Neural cell (in vitro differentiated cells): ENCODE measurements at regions not wholly inside any gene's neighbourhood (a gene's known extent, or its start where the extent isn't known, plus 50 kb on each side); places are given as distances from the start of the nearest gene placed in this dataset.

Source experiments
- CTCF ChIP-seq: fragments of 450-650 bp; IDR thresholded peaks from 2 replicates; pipeline ENCODE4 v1.5.1; 2014; ENCODE audit warnings: antibody characterized with exemption, mild to moderate bottlenecking, moderate library complexity; ENCODE audit not compliant: poor library complexity, severe bottlenecking
- EP300 ChIP-seq: fragments of 450-650 bp; conservative IDR thresholded peaks from 2 replicates; pipeline ENCODE4 v1.6.1; 2014; ENCODE audit warnings: antibody characterized with exemption, mild to moderate bottlenecking, moderate library complexity; ENCODE audit not compliant: poor library complexity, severe bottlenecking
- EZH2 ChIP-seq: fragments of 200-600, 300-800 bp; shearing (Covaris generic), sonication (generic); IDR thresholded peaks from 2 replicates; pipeline ENCODE4 v1.6.1; 2014; ENCODE audit warnings: antibody characterized with exemption, low read length, borderline replicate concordance, mild to moderate bottlenecking; ENCODE audit not compliant: insufficient read depth, poor library complexity, severe bottlenecking
- POLR2AphosphoS5 ChIP-seq: IDR thresholded peaks from 2 replicates; pipeline ENCODE4 v1.6.1; 2012
- RAD21 ChIP-seq: fragments of 450-650 bp; conservative IDR thresholded peaks from 2 replicates; pipeline ENCODE4 v1.6.1; 2014; ENCODE audit warnings: antibody characterized with exemption, mild to moderate bottlenecking, moderate library complexity
- SMC3 ChIP-seq: fragments of 450-650 bp; conservative IDR thresholded peaks from 2 replicates; pipeline ENCODE4 v1.6.1; 2014; ENCODE audit warnings: antibody characterized with exemption, mild to moderate bottlenecking, moderate library complexity; ENCODE audit not compliant: poor library complexity
- TAF1 ChIP-seq: IDR thresholded peaks from 2 replicates; pipeline ENCODE4 v1.6.1; 2012; ENCODE audit warnings: low read depth

DNA sequence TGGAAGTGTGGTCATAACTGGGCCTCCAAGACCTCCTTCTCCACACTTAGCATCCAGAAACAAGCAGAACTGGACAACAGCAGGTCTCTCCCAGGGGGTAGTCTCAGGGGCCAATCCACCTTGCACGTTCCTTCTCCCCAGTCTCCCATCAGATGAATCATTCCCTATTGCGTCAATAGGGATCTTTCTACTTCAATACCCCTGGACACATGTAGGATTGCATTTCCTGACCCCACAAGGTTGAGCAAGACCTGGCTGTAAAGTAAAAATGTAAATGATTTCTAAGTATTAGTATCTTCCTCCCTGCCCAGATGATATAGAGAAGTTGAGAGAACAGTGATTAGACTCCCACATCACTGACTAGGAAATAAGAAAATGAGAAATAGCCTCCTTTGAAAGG lies 224.5 kb upstream of the CSF3R start:
- TF ChIP-seq CTCF (no peak), TAF1 (no peak), EZH2 (no peak), RAD21 (no peak), EP300 (no peak), POLR2AphosphoS5 (no peak), SMC3 (no peak)
